Neural crest cell (in vitro differentiated cells): ENCODE measurements at regions not wholly inside any gene's neighbourhood (a gene's known extent, or its start where the extent isn't known, plus 50 kb on each side); places are given as distances from the start of the nearest gene placed in this dataset.

Source experiments
- DNase-seq: peaks from one replicate; pipeline ENCODE4 v3.0.0; 2021; ENCODE audit warnings: low read depth, mixed read lengths, low spot score
- H3K27ac Mint-ChIP-seq: one replicate; pipeline ENCODE4 v1.8.0; 2021; ENCODE audit warnings: mild to moderate bottlenecking, mixed read lengths; ENCODE audit not compliant: unreplicated experiment
- H3K27me3 Mint-ChIP-seq: 2 replicates; pipeline ENCODE4 v1.8.0; 2021; ENCODE audit warnings: low read depth, mild to moderate bottlenecking, mixed read lengths
- H3K36me3 Mint-ChIP-seq: 2 replicates; pipeline ENCODE4 v1.8.0; 2021; ENCODE audit warnings: low read depth, mild to moderate bottlenecking, mixed read lengths
- H3K4me1 Mint-ChIP-seq: 2 replicates; pipeline ENCODE4 v1.8.0; 2021; ENCODE audit warnings: mixed read lengths
- H3K4me3 Mint-ChIP-seq: one replicate; pipeline ENCODE4 v1.8.0; 2021; ENCODE audit warnings: mild to moderate bottlenecking, mixed read lengths
- H3K9me3 Mint-ChIP-seq: 2 replicates; pipeline ENCODE4 v1.8.0; 2021; ENCODE audit warnings: mixed read lengths
- CTCF ChIP-seq: fragments of 200-600 bp; sonication (generic); conservative IDR thresholded peaks from 2 replicates; pipeline ENCODE4 v1.5.0; 2021; ENCODE audit warnings: antibody characterized with exemption, mild to moderate bottlenecking

- H3K4me3 Mint-ChIP-seq = no peak overlapping the region
- H3K27ac Mint-ChIP-seq = no peak overlapping the region
- H3K4me1 Mint-ChIP-seq = no peaks in the 10 kb centered on the region
- H3K27me3 Mint-ChIP-seq = no peaks in the 10 kb centered on the region
- H3K36me3 Mint-ChIP-seq = no peaks in the 10 kb centered on the region
- no peak for DNase-seq
- no peak for TF ChIP-seq CTCF
- no peaks in the 10 kb centered on the region for H3K9me3 Mint-ChIP-seq
Measured at GRCh38 chr1:96944432-96945092, 223.0 kb downstream of the PTBP2 start.

- DNase-seq = no peak
- Mint-ChIP-seq H3K36me3 (no peaks in the 10 kb centered on the region), H3K4me1 (no peaks in the 10 kb centered on the region), H3K9me3 (peaks cover 3% of the 10 kb centered on the region), H3K27me3 (no peaks in the 10 kb centered on the region), H3K4me3 (no peak overlapping the region), H3K27ac (no peak overlapping the region)
- TF ChIP-seq CTCF = no peak
Measured at GRCh38 chr1:96945509-96946084, 224.0 kb downstream of the PTBP2 start.

- no peak for DNase-seq
- Mint-ChIP-seq H3K9me3 (no peaks in the 10 kb centered on the region), H3K36me3 (no peaks in the 10 kb centered on the region), H3K4me1 (peaks cover 6% of the 10 kb centered on the region), H3K27me3 (no peaks in the 10 kb centered on the region), H3K27ac (no peak overlapping the region), H3K4me3 (no peak overlapping the region)
- TF ChIP-seq CTCF = no peak
Measured at GRCh38 chr1:96955307-96956012, 233.9 kb downstream of the PTBP2 start.

GRCh38 chr1:96962216-96962615 lies 240.6 kb downstream of the PTBP2 start:
- Mint-ChIP-seq H3K27me3 (no peaks in the 10 kb centered on the region), H3K9me3 (no peaks in the 10 kb centered on the region), H3K36me3 (no peaks in the 10 kb centered on the region), H3K27ac (no peak overlapping the region), H3K4me1 (no peaks in the 10 kb centered on the region), H3K4me3 (no peak overlapping the region)
- TF ChIP-seq CTCF = no peak
- DNase-seq = no peak

GRCh38 chr1:96962751-96963211 lies 241.2 kb downstream of the PTBP2 start:
- no peaks in the 10 kb centered on the region for H3K27me3 Mint-ChIP-seq
- no peaks in the 10 kb centered on the region for H3K4me1 Mint-ChIP-seq
- H3K27ac Mint-ChIP-seq = no peak overlapping the region
- no peak overlapping the region for H3K4me3 Mint-ChIP-seq
- H3K36me3 Mint-ChIP-seq = no peaks in the 10 kb centered on the region
- no peaks in the 10 kb centered on the region for H3K9me3 Mint-ChIP-seq
- DNase-seq = no peak
- TF ChIP-seq CTCF = no peak
